GM13977 (cell line): ENCODE measurements at regions not wholly inside any gene's neighbourhood (a gene's known extent, or its start where the extent isn't known, plus 50 kb on each side); places are given as distances from the start of the nearest gene placed in this dataset.

Experiments used
- DNase-seq: peaks from one replicate; pipeline ENCODE4 v3.0.0; 2012; ENCODE audit warnings: low spot score
- CTCF ChIP-seq: IDR thresholded peaks from 2 replicates; pipeline ENCODE4 v1.5.1; 2012; ENCODE audit warnings: mild to moderate bottlenecking, control low read depth; ENCODE audit not compliant: insufficient read depth; ENCODE audit errors: extremely low read depth, missing control alignments
- in situ Hi-C: fragments of 300-500 bp; cut with MboI; formaldehyde crosslinking; loops from one replicate; pipeline ENCODE4 v1.12.0; 2022; ENCODE audit warnings: low sequenced_read_pairs, low pct_unique_long_range_greater_than_20kb, mixed read lengths, inconsistent platforms; ENCODE audit not compliant: unreplicated experiment

GRCh38 chr11:128341280-128342248, 245.8 kb downstream of the ETS1 start:
- TF ChIP-seq CTCF: no peak
- DNase-seq: no peak
- in situ Hi-C loops: no loop called here

GRCh38 chr11:128339792-128340191, 247.6 kb downstream of the ETS1 start:
- DNase-seq: no peak
- in situ Hi-C loops: no loop called here
- TF ChIP-seq CTCF: no peak

GRCh38 chr11:128338811-128339210, 248.5 kb downstream of the ETS1 start:
- in situ Hi-C loops: no loop called here
- DNase-seq: no peak
- TF ChIP-seq CTCF: no peak

GRCh38 chr11:128336203-128336602, 251.2 kb downstream of the ETS1 start:
- DNase-seq: no peak
- in situ Hi-C loops: no loop called here
- no peak for TF ChIP-seq CTCF

- no peak for DNase-seq
- in situ Hi-C loops: no loop called here
- TF ChIP-seq CTCF: no peak
Measured at GRCh38 chr11:128335729-128336128, 251.6 kb downstream of the ETS1 start.

GRCh38 chr11:128334311-128335044, 252.9 kb downstream of the ETS1 start:
- in situ Hi-C loops: no loop called here
- no peak for TF ChIP-seq CTCF
- no peak for DNase-seq
